GM19035 (cell line): ENCODE measurements at regions not wholly inside any gene's neighbourhood (a gene's known extent, or its start where the extent isn't known, plus 50 kb on each side); places are given as distances from the start of the nearest gene placed in this dataset.

Source experiments
- ATAC-seq: cut with Tn5 transposase; IDR thresholded peaks from one replicate; pipeline ENCODE4 v1.9.1; 2021; ENCODE audit not compliant: unreplicated experiment

GRCh38 chr6:134744301-134744700, 205.6 kb downstream of the ALDH8A1 start:
- ATAC-seq, result no peak

DNA sequence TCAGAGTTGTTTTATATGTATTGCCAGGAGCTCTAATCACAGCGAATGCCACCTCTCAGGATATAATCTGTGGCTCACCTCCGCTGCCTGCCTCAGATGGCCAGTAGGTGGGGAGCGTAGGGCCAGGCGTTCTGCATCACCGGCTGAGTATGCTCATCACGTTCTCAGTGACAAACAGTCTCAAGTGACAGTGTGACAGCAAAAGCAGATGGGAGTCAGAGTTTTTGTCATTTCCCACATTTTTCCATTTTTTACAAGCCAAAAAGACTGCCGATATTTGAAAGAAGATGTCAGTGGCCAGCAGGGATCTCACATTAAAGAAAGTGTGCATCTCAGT, 208.7 kb downstream of the ALDH8A1 start:
- no peak for ATAC-seq

- ATAC-seq, result no peak
These were observed 209.3 kb downstream of the ALDH8A1 start for GRCh38 chr6:134740473-134741199.

- no peak for ATAC-seq
These were observed 209.9 kb downstream of the ALDH8A1 start for GRCh38 chr6:134740027-134740373.

GRCh38 chr6:134739299-134740026, 210.4 kb downstream of the ALDH8A1 start:
- ATAC-seq, result no peak

DNA sequence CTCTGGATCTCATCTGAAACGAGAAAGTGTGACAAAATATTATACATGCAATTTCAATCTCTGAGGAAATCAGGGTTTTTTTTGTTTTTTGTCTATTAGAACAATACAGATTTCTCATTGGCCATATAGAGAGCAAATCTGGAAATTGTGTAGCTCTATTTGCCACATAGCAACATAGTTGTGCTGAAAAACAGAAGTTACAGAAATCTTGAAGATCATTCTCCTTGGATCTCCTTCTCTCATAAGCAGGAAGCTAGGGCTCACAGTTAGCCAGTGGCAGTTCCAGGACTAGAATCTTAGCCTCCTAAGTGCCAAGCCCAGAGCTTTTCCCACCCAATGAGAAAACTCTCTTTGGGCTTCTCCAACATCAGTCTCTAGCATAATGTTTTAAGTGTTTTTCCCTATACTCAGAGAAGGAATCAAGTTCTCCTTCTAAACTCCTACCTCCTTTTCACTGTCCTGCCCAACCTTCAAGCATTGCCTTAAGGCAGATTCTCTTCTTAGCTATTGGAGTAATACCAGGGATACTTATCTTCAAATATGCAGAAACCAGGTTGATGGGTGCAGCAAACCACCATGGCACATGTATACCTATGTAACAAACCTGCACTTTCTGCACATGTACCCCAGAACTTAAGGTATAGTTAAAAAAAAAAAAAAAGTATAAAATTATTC, 211.6 kb downstream of the ALDH8A1 start:
- ATAC-seq, result no peak

- no peak for ATAC-seq
These were observed 214.4 kb downstream of the ALDH8A1 start for GRCh38 chr6:134735461-134735860.

DNA sequence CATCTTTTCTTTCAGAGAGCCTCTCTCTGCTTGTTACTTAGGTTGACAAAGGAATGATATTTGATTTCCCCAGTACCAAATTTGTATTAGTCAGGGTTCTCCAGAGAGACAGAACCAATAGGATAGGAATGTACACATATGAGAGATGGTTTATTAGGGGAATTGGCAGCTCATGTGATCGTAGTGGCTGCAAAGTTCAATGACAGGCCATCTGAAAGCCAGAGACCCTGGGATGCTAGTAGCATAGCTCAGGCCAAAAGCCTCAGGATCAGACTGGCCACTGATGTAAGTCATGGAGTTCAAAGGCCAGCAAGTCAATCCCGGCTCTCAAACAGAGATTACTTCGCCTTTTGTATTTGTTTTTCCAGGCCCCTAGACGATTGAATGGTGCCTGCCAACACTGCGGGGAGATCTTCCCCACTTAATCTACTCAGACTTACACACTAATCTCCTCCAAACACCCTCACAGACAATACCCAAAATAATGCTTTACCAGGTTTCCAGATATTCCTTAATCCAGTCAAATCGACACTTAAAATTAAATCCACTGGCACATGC, 215.5 kb downstream of the ALDH8A1 start:
- ATAC-seq, result no peak

- no peak for ATAC-seq
These were observed 216.1 kb downstream of the ALDH8A1 start for GRCh38 chr6:134733801-134734200.

GRCh38 chr6:134732763-134733162, 217.1 kb downstream of the ALDH8A1 start:
- ATAC-seq, result no peak

DNA sequence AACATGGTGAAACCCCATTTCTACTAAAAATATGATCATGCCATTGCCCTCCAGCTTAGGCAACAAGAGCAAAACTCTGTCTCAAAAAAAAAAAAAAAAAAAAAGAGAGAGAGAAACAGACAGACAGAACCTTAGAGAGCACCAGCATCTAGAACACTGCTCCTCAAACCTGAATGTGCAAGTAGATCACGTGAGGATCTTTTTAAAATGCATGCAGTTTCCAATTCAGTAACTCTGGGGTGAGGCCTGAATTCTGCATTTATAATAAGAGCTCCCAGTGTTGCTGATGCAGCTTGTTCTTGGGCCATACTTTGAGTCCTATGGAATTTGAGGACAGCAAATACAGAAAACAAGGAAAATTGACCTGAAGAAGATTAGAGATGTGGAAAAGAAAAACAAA, 218.3 kb downstream of the ALDH8A1 start:
- no peak for ATAC-seq

GRCh38 chr6:134730013-134730412, 219.9 kb downstream of the ALDH8A1 start:
- no peak for ATAC-seq

- no peak for ATAC-seq
These were observed 220.3 kb downstream of the ALDH8A1 start for GRCh38 chr6:134729561-134729960.

GRCh38 chr6:134727081-134727480, 222.8 kb downstream of the ALDH8A1 start:
- no peak for ATAC-seq

DNA sequence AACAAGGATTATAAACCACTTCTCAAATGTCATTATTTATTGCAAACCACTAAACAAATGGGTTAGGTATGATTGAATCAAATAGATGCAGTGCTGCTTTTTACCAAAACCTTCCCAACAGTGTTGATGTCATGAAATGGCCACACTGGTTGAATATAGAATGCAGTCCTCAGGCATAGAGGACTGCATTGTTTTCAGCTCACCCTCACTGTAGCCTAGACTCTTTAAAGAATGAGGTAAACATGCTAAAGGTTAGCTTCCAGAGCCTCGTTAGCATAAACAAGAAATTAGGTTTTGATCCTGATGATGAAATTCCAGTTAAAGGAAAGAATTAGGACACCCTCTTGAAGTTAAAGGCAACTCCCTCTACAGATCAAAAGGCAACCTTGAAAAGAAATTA, 224.3 kb downstream of the ALDH8A1 start:
- no peak for ATAC-seq

GRCh38 chr6:134724771-134725340, 225.0 kb downstream of the ALDH8A1 start:
- ATAC-seq, result no peak

GRCh38 chr6:134723081-134723871, 226.6 kb downstream of the ALDH8A1 start:
- no peak for ATAC-seq

DNA sequence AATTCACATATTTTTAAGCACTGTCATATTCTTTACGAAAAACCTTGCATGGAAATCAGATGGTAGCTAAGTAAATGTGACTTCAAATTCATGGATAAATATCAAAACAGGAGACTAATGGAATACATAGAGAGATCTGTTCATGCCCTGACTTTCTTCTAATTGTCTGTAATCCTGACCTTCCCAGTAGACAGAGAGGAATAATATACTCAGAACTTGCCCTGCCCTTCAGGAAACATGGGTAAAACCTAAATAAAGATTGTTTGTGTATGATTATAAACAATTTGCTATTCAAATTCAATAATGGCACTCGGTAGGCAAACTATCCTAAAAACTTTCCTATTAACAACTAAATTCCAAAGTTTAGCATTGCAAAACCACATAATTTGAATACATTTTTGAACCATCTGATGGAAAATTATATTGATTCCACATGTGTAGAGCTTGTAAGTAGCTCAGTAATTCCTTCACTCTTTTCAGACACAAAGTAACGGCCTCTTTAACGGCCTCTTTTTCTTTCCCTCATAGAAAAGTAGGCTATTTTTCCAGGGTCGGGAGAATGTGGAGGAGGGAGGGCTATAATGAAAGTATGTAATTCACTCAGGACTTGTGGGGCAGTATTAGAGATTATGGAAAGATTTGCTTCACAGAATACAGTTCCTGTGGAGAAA, 227.6 kb downstream of the ALDH8A1 start:
- ATAC-seq, result no peak

DNA sequence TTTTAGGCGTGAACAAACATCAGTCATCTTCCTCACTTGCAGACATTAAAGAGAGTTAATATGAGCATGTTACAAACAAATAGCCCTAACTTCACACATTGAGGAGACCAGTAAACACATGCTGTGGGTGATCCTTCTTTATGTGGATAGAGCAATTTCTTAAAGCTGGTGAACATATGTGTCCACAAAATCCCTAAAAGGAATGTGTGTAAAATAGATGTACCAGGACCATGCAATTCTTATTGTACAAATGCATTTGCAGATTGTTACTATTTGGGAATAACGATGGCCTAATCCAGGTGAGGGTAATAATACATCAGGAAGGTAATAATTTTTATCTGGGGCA, 228.9 kb downstream of the ALDH8A1 start:
- ATAC-seq, result no peak

- ATAC-seq, result no peak
These were observed 229.4 kb downstream of the ALDH8A1 start for GRCh38 chr6:134720353-134721059.
